Endodermal cell (in vitro differentiated cells): ENCODE measurements at regions not wholly inside any gene's neighbourhood (a gene's known extent, or its start where the extent isn't known, plus 50 kb on each side); places are given as distances from the start of the nearest gene placed in this dataset.
"Not testable (repeated sequence)": the region's sequence is repeated elsewhere in the genome, so short reads cannot be mapped to it uniquely, and the experiment has no call there.

Experiments
- DNase-seq: peaks from one replicate; pipeline ENCODE4 v3.0.0-alpha.2; 2017
- H3K27ac ChIP-seq: 2 replicates; pipeline ENCODE4 v1.5.1; 2013; ENCODE audit warnings: mild to moderate bottlenecking, low read depth, low read length, moderate library complexity
- H3K27me3 ChIP-seq: 2 replicates; pipeline ENCODE4 v1.6.1; 2013; ENCODE audit warnings: mild to moderate bottlenecking, low read length, moderate library complexity; ENCODE audit not compliant: insufficient read depth, control insufficient read depth, poor library complexity, severe bottlenecking
- H3K36me3 ChIP-seq: 2 replicates; pipeline ENCODE4 v1.7.0; 2013; ENCODE audit warnings: mild to moderate bottlenecking, low read length, moderate library complexity; ENCODE audit not compliant: control insufficient read depth, insufficient read depth
- H3K4me1 ChIP-seq: one replicate; pipeline ENCODE4 v1.7.0; 2013; ENCODE audit warnings: low read length; ENCODE audit not compliant: control insufficient read depth, insufficient read depth
- H3K4me3 ChIP-seq: 2 replicates; pipeline ENCODE4 v1.5.1; 2013; ENCODE audit warnings: mild to moderate bottlenecking, low read length, moderate library complexity
- H3K9ac ChIP-seq: 2 replicates; pipeline ENCODE4 v1.6.1; 2013; ENCODE audit warnings: mild to moderate bottlenecking, low read length, moderate library complexity; ENCODE audit not compliant: poor library complexity, severe bottlenecking; ENCODE audit errors: extremely low read depth
- H3K9me3 ChIP-seq: 2 replicates; pipeline ENCODE4 v1.6.1; 2013; ENCODE audit warnings: mild to moderate bottlenecking, low read length, moderate library complexity; ENCODE audit not compliant: control insufficient read depth
- H3K27ac Mint-ChIP-seq: 2 replicates; pipeline ENCODE4 v1.8.0; 2020; ENCODE audit warnings: mixed read lengths
- H3K27me3 Mint-ChIP-seq: 2 replicates; pipeline ENCODE4 v1.8.0; 2021; ENCODE audit warnings: mild to moderate bottlenecking, mixed read lengths; ENCODE audit not compliant: insufficient read depth
- H3K36me3 Mint-ChIP-seq: 2 replicates; pipeline ENCODE4 v1.8.0; 2020; ENCODE audit warnings: low read depth, mixed read lengths
- H3K4me1 Mint-ChIP-seq: 2 replicates; pipeline ENCODE4 v1.8.0; 2020; ENCODE audit warnings: mixed read lengths
- H3K4me3 Mint-ChIP-seq: 2 replicates; pipeline ENCODE4 v1.8.0; 2020; ENCODE audit warnings: mild to moderate bottlenecking, moderate library complexity, mixed read lengths
- H3K9me3 Mint-ChIP-seq: 2 replicates; pipeline ENCODE4 v1.8.0; 2020; ENCODE audit warnings: mild to moderate bottlenecking, mixed read lengths
- WGBS, 2 experiments: methylation state at CpG; one replicate each; pipeline versions ENCODE4 v1.1.5 to v1.1.7; 2013; ENCODE audit warnings: missing lambda C conversion rate in 2 of 2, mixed read lengths in 1 of 2; ENCODE audit not compliant: insufficient coverage in 1 of 2, insufficient read length in 1 of 2; 5-methylcytosine and 5-hydroxymethylcytosine counted together
- TF ChIP-seq, protein P1 (sequence below): fragments of 200-600 bp; sonication (generic); conservative IDR thresholded peaks from 2 replicates; pipeline ENCODE4 v1.5.0; 2021; ENCODE audit warnings: antibody characterized with exemption, mild to moderate bottlenecking

- Mint-ChIP-seq H3K27ac (no peak overlapping the region), H3K4me1 (no peaks in the 10 kb centered on the region), H3K4me3 (no peak overlapping the region), H3K27me3 (no peaks in the 10 kb centered on the region), H3K36me3 (peaks cover 2% of the 10 kb centered on the region), H3K9me3 (peaks cover 49% of the 10 kb centered on the region)
- no peak overlapping the region for H3K4me3 ChIP-seq
- peaks cover 15% of the 10 kb centered on the region for H3K9me3 ChIP-seq
- DNase-seq, result no peak
- H3K27ac ChIP-seq, result no peak overlapping the region
- no peak overlapping the region for H3K9ac ChIP-seq
- no peaks in the 10 kb centered on the region for H3K36me3 ChIP-seq
- 89 to 100% methylated on average over 2 to 3 of the region's 3 CpGs for WGBS, 2 experiments
- TF ChIP-seq, protein P1, sequence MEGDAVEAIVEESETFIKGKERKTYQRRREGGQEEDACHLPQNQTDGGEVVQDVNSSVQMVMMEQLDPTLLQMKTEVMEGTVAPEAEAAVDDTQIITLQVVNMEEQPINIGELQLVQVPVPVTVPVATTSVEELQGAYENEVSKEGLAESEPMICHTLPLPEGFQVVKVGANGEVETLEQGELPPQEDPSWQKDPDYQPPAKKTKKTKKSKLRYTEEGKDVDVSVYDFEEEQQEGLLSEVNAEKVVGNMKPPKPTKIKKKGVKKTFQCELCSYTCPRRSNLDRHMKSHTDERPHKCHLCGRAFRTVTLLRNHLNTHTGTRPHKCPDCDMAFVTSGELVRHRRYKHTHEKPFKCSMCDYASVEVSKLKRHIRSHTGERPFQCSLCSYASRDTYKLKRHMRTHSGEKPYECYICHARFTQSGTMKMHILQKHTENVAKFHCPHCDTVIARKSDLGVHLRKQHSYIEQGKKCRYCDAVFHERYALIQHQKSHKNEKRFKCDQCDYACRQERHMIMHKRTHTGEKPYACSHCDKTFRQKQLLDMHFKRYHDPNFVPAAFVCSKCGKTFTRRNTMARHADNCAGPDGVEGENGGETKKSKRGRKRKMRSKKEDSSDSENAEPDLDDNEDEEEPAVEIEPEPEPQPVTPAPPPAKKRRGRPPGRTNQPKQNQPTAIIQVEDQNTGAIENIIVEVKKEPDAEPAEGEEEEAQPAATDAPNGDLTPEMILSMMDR, result no peak
- no peaks in the 10 kb centered on the region for H3K27me3 ChIP-seq
- H3K4me1 ChIP-seq, result no peaks in the 10 kb centered on the region
Measured at GRCh38 chr3:61387817-61388216, 136.6 kb upstream of the FHIT start.

DNA sequence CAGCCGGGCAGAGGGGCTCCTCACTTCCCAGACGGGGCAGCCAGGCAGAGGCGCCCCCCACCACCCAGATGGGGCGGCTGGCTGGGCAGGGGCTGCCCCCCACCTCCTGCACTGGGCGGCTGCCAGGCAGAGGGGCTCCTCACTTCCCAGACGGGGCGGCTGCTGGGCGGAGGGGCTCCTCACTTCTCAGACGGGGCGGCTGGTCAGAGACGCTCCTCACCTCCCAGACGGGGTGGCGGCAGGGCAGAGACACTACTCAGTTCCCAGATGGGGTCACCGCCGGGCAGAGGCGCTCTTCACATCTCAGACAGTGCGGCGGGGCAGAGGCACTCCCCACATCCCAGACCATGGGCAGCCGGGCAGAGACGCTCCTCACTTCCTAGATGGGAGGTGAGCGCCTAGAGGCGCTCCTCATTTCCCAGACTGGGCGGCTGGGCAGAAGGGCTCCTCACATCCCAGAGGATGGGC, 142.3 kb upstream of the FHIT start:
- H3K27me3 Mint-ChIP-seq, H3K36me3 Mint-ChIP-seq: not testable (repeated sequence)

GRCh38 chr3:61401359-61401758, 150.1 kb upstream of the FHIT start:
- Mint-ChIP-seq H3K4me3 (no peak overlapping the region), H3K4me1 (no peaks in the 10 kb centered on the region), H3K27me3 (no peaks in the 10 kb centered on the region), H3K36me3 (no peaks in the 10 kb centered on the region), H3K9me3 (peaks cover 4% of the 10 kb centered on the region), H3K27ac (no peak overlapping the region)
- Histone ChIP-seq H3K27me3 (no peaks in the 10 kb centered on the region), H3K27ac (no peak overlapping the region), H3K4me1 (no peaks in the 10 kb centered on the region), H3K36me3 (no peaks in the 10 kb centered on the region), H3K9me3 (no peaks in the 10 kb centered on the region), H3K9ac (no peak overlapping the region), H3K4me3 (no peak overlapping the region)
- no peak for DNase-seq
- WGBS, 2 experiments, result 91 to 100% methylated on average over 2 to 3 of the region's 3 CpGs
- TF ChIP-seq, protein P1, result no peak

More for the DNA sequence above, 142.3 kb upstream of the FHIT start:
- H3K9ac ChIP-seq, H3K27me3 ChIP-seq, H3K36me3 ChIP-seq, H3K27ac Mint-ChIP-seq, H3K4me3 ChIP-seq, H3K4me1 ChIP-seq, H3K27ac ChIP-seq, DNase-seq, H3K4me1 Mint-ChIP-seq, H3K4me3 Mint-ChIP-seq: not testable (repeated sequence)
- H3K9me3 ChIP-seq, result peaks cover 15% of the 10 kb centered on the region
- peaks cover 70% of the 10 kb centered on the region for H3K9me3 Mint-ChIP-seq
- WGBS, 2 experiments, result 93 to 95% methylated on average over 3 to 23 of the region's 23 CpGs

GRCh38 chr3:61407397-61407796, 154.0 kb upstream of the PTPRG start:
- H3K36me3 Mint-ChIP-seq, result no peaks in the 10 kb centered on the region
- H3K4me3 ChIP-seq, result no peak overlapping the region
- H3K4me3 Mint-ChIP-seq, result no peak overlapping the region
- H3K9me3 ChIP-seq, result no peaks in the 10 kb centered on the region
- H3K36me3 ChIP-seq, result no peaks in the 10 kb centered on the region
- no peaks in the 10 kb centered on the region for H3K4me1 Mint-ChIP-seq
- no peak overlapping the region for H3K27ac ChIP-seq
- H3K27me3 Mint-ChIP-seq, result no peaks in the 10 kb centered on the region
- TF ChIP-seq, protein P1, result no peak
- H3K9ac ChIP-seq, result no peak overlapping the region
- H3K4me1 ChIP-seq, result no peaks in the 10 kb centered on the region
- WGBS, 2 experiments, result 86% methylated on average over 1 of the region's 1 CpG; no CpG with 5 or more reads in 1 of the 2 experiments
- H3K9me3 Mint-ChIP-seq, result no peaks in the 10 kb centered on the region
- no peak overlapping the region for H3K27ac Mint-ChIP-seq
- no peak for DNase-seq
- no peaks in the 10 kb centered on the region for H3K27me3 ChIP-seq
